ENCODE measurements at regions not wholly inside any gene's neighbourhood (a gene's known extent, or its start where the extent isn't known, plus 50 kb on each side); places are given as distances from the start of the nearest gene placed in this dataset.

GRCh38 chr22:27473533-27473932 is 328.0 kb downstream of the MN1 start (continued):
- TF ChIP-seq JUND (IDR thresholded peaks at IDR 0.05; ENCODE audit: low read length), result no peak
- TF ChIP-seq JUN (IDR thresholded peaks at IDR 0.05; ENCODE audit: low read depth, low read length), result no peak
- no peak for TF ChIP-seq TCF12 (IDR thresholded peaks at IDR 0.05; ENCODE audit: low read depth, low read length)
- no peak for TF ChIP-seq FOSL1 (IDR thresholded peaks at IDR 0.05; ENCODE audit: insufficient read depth, low read depth, low read length)
- TF ChIP-seq CHD2 (IDR thresholded peaks at IDR 0.05; ENCODE audit: low read length), result no peak

All from H1 (cell line).